Adrenal gland (tissue), 5 donors: ENCODE measurements at regions not wholly inside any gene's neighbourhood (a gene's known extent, or its start where the extent isn't known, plus 50 kb on each side); places are given as distances from the start of the nearest gene placed in this dataset.

Source experiments
- POLR2A ChIP-seq, 2 donors: fragments of 450-650 bp; IDR thresholded peaks; one replicate each; pipeline ENCODE4 v1.6.1; 2017; ENCODE audit warnings: antibody characterized with exemption in 2 of 2, mild to moderate bottlenecking in 2 of 2, moderate library complexity in 1 of 2
- TF ChIP-seq, protein P1 (sequence below), 6 experiments: fragments of 450-650 bp in 4 of 6; fragments of 200-600 bp in 2 of 6; sonication (generic) in 1 of 6; IDR thresholded peaks; 1 replicate in 5 of 6; 2 replicates in 1 of 6; pipeline versions ENCODE4 v1.5.1 to v1.8.0; 2016 to 2021; ENCODE audit warnings: antibody characterized with exemption in 6 of 6, mild to moderate bottlenecking in 2 of 6, moderate library complexity in 1 of 6
- donor health status: DM: no; HTN: no; CAD: no.

DNA sequence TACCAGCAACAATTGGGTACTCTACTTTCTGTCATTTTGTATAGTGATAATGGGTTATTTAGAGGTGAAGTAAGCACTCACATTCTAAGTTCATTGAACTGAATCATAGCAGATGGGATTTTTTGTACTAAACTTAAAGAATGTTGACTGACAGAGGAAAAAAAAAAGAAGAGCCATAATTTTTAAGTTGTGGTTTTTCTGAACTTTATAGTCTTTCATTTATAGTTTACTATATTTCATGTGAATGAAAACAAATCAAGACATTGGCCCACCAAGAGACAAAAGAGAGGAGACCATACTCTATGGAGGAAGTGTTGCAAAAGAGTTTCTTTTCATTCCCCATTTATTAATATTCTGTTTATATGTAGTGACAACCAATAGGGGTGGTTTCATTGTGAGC is 685.7 kb downstream of the BCKDHB start:
- TF ChIP-seq, protein P1, sequence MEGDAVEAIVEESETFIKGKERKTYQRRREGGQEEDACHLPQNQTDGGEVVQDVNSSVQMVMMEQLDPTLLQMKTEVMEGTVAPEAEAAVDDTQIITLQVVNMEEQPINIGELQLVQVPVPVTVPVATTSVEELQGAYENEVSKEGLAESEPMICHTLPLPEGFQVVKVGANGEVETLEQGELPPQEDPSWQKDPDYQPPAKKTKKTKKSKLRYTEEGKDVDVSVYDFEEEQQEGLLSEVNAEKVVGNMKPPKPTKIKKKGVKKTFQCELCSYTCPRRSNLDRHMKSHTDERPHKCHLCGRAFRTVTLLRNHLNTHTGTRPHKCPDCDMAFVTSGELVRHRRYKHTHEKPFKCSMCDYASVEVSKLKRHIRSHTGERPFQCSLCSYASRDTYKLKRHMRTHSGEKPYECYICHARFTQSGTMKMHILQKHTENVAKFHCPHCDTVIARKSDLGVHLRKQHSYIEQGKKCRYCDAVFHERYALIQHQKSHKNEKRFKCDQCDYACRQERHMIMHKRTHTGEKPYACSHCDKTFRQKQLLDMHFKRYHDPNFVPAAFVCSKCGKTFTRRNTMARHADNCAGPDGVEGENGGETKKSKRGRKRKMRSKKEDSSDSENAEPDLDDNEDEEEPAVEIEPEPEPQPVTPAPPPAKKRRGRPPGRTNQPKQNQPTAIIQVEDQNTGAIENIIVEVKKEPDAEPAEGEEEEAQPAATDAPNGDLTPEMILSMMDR (IDR thresholded peaks at IDR 0.05): no peak
- TF ChIP-seq POLR2A (IDR thresholded peaks at IDR 0.05): no peak
